ENCODE measurements at regions not wholly inside any gene's neighbourhood (a gene's known extent, or its start where the extent isn't known, plus 50 kb on each side); places are given as distances from the start of the nearest gene placed in this dataset.

GRCh38 chr13:103531278-103531677 lies 465.1 kb upstream of the SLC10A2 start:
- H3K27me3 Mint-ChIP-seq (ENCODE audit: low read depth in 3 of 3): no peaks in the 10 kb centered on the region
- H3K4me1 Mint-ChIP-seq: no peaks in the 10 kb centered on the region
- no peak overlapping the region for H3K27ac Mint-ChIP-seq
- H3K4me3 Mint-ChIP-seq: no peak overlapping the region
- H3K9me3 Mint-ChIP-seq: peaks cover 1 to 37% (median 11%) of the 10 kb centered on the region in 6 donors
- no peaks in the 10 kb centered on the region for H3K36me3 Mint-ChIP-seq
- DNase-seq: no peak

GRCh38 chr13:103528437-103528836 lies 462.2 kb upstream of the SLC10A2 start:
- Mint-ChIP-seq H3K4me3 (no peak overlapping the region), H3K36me3 (no peaks in the 10 kb centered on the region), H3K4me1 (no peaks in the 10 kb centered on the region), H3K9me3 (peaks cover 1 to 31% (median 9%) of the 10 kb centered on the region in 6 donors), H3K27me3 (ENCODE audit: low read depth in 3 of 3) (no peaks in the 10 kb centered on the region), H3K27ac (no peak overlapping the region)
- DNase-seq: no peak

- no peak for DNase-seq
- no peaks in the 10 kb centered on the region for H3K36me3 Mint-ChIP-seq
- H3K4me1 Mint-ChIP-seq: no peaks in the 10 kb centered on the region
- peaks cover 0 to 2% (median 0%) of the 10 kb centered on the region in 3 donors for H3K27me3 Mint-ChIP-seq (ENCODE audit: low read depth in 3 of 3)
- H3K4me3 Mint-ChIP-seq: no peak overlapping the region
- no peak overlapping the region for H3K27ac Mint-ChIP-seq
- peaks cover 5 to 40% (median 11%) of the 10 kb centered on the region in 6 donors for H3K9me3 Mint-ChIP-seq
Observed at GRCh38 chr13:103525530-103525929, 459.3 kb upstream of the SLC10A2 start.

GRCh38 chr13:103523858-103524257 lies 457.6 kb upstream of the SLC10A2 start:
- Mint-ChIP-seq H3K27ac (no peak overlapping the region), H3K27me3 (ENCODE audit: low read depth in 3 of 3) (peaks cover 0 to 2% (median 0%) of the 10 kb centered on the region in 3 donors), H3K36me3 (no peaks in the 10 kb centered on the region), H3K9me3 (peaks cover 5 to 35% (median 10%) of the 10 kb centered on the region in 6 donors), H3K4me3 (no peak overlapping the region), H3K4me1 (no peaks in the 10 kb centered on the region)
- no peak for DNase-seq

GRCh38 chr13:103521532-103521931 lies 455.3 kb upstream of the SLC10A2 start:
- H3K27me3 Mint-ChIP-seq (ENCODE audit: low read depth in 3 of 3): peaks cover 0 to 2% (median 0%) of the 10 kb centered on the region in 3 donors
- peaks cover 2 to 35% (median 5%) of the 10 kb centered on the region in 6 donors for H3K9me3 Mint-ChIP-seq
- H3K4me3 Mint-ChIP-seq: no peak overlapping the region
- DNase-seq: no peak
- no peaks in the 10 kb centered on the region for H3K36me3 Mint-ChIP-seq
- no peak overlapping the region for H3K27ac Mint-ChIP-seq
- no peaks in the 10 kb centered on the region for H3K4me1 Mint-ChIP-seq

- no peak for DNase-seq
- Mint-ChIP-seq H3K36me3 (no peaks in the 10 kb centered on the region), H3K9me3 (peaks cover under 1 to 28% (median 4%) of the 10 kb centered on the region in 6 donors), H3K4me1 (no peaks in the 10 kb centered on the region), H3K27me3 (ENCODE audit: low read depth in 3 of 3) (peaks cover 0 to 2% (median 0%) of the 10 kb centered on the region in 3 donors), H3K27ac (no peak overlapping the region), H3K4me3 (no peak overlapping the region)
Observed at GRCh38 chr13:103517768-103518102, 451.5 kb upstream of the SLC10A2 start.

- H3K4me3 Mint-ChIP-seq: no peak overlapping the region
- H3K27ac Mint-ChIP-seq: no peak overlapping the region
- no peaks in the 10 kb centered on the region for H3K36me3 Mint-ChIP-seq
- no peaks in the 10 kb centered on the region for H3K27me3 Mint-ChIP-seq (ENCODE audit: low read depth in 3 of 3)
- peaks cover 0 to 23% (median 3%) of the 10 kb centered on the region in 6 donors for H3K9me3 Mint-ChIP-seq
- DNase-seq: no peak
- no peaks in the 10 kb centered on the region for H3K4me1 Mint-ChIP-seq
Observed at GRCh38 chr13:103517066-103517767, 451.0 kb upstream of the SLC10A2 start.

GRCh38 chr13:103516015-103516795 lies 450.0 kb upstream of the SLC10A2 start:
- Mint-ChIP-seq H3K27ac (no peak overlapping the region), H3K9me3 (peaks cover 0 to 19% (median 4%) of the 10 kb centered on the region in 6 donors)

GRCh38 chr13:103515410-103515809 lies 449.2 kb upstream of the SLC10A2 start:
- H3K27me3 Mint-ChIP-seq (ENCODE audit: low read depth in 3 of 3): no peaks in the 10 kb centered on the region
- peaks cover 0 to 17% (median 4%) of the 10 kb centered on the region in 6 donors for H3K9me3 Mint-ChIP-seq
- no peaks in the 10 kb centered on the region for H3K4me1 Mint-ChIP-seq
- no peak for DNase-seq
- no peak overlapping the region for H3K27ac Mint-ChIP-seq
- no peak overlapping the region for H3K4me3 Mint-ChIP-seq
- no peaks in the 10 kb centered on the region for H3K36me3 Mint-ChIP-seq

More at GRCh38 chr13:103516015-103516795, 450.0 kb upstream of the SLC10A2 start:
- Mint-ChIP-seq H3K27me3 (ENCODE audit: low read depth in 3 of 3) (no peaks in the 10 kb centered on the region), H3K36me3 (no peaks in the 10 kb centered on the region), H3K4me1 (no peaks in the 10 kb centered on the region), H3K4me3 (no peak overlapping the region)
- DNase-seq: no peak

GRCh38 chr13:103514619-103515018 lies 448.4 kb upstream of the SLC10A2 start:
- no peak overlapping the region for H3K27ac Mint-ChIP-seq
- no peaks in the 10 kb centered on the region for H3K36me3 Mint-ChIP-seq
- H3K9me3 Mint-ChIP-seq: peaks cover 0 to 15% (median 6%) of the 10 kb centered on the region in 6 donors
- DNase-seq: no peak
- H3K4me3 Mint-ChIP-seq: no peak overlapping the region
- no peaks in the 10 kb centered on the region for H3K27me3 Mint-ChIP-seq (ENCODE audit: low read depth in 3 of 3)
- H3K4me1 Mint-ChIP-seq: no peaks in the 10 kb centered on the region

- peaks cover 0 to 19% (median 6%) of the 10 kb centered on the region in 6 donors for H3K9me3 Mint-ChIP-seq
- DNase-seq: no peak
- H3K4me3 Mint-ChIP-seq: no peak overlapping the region
- no peaks in the 10 kb centered on the region for H3K36me3 Mint-ChIP-seq
- no peaks in the 10 kb centered on the region for H3K4me1 Mint-ChIP-seq
- H3K27ac Mint-ChIP-seq: no peak overlapping the region
- no peaks in the 10 kb centered on the region for H3K27me3 Mint-ChIP-seq (ENCODE audit: low read depth in 3 of 3)
Observed at GRCh38 chr13:103514188-103514587, 448.0 kb upstream of the SLC10A2 start.

- no peak overlapping the region for H3K27ac Mint-ChIP-seq
- H3K4me1 Mint-ChIP-seq: no peaks in the 10 kb centered on the region
- no peak overlapping the region for H3K4me3 Mint-ChIP-seq
- no peaks in the 10 kb centered on the region for H3K36me3 Mint-ChIP-seq
- peaks cover 11 to 21% (median 15%) of the 10 kb centered on the region in 6 donors for H3K9me3 Mint-ChIP-seq
- DNase-seq: no peak
- peaks cover 0 to 2% (median 0%) of the 10 kb centered on the region in 3 donors for H3K27me3 Mint-ChIP-seq (ENCODE audit: low read depth in 3 of 3)
Observed at GRCh38 chr13:103510007-103510535, 443.9 kb upstream of the SLC10A2 start.

GRCh38 chr13:103497404-103497803 lies 431.2 kb upstream of the SLC10A2 start:
- no peaks in the 10 kb centered on the region for H3K36me3 Mint-ChIP-seq
- no peaks in the 10 kb centered on the region for H3K4me1 Mint-ChIP-seq
- peaks cover 0 to 4% (median 0%) of the 10 kb centered on the region in 3 donors for H3K27me3 Mint-ChIP-seq (ENCODE audit: low read depth in 3 of 3)
- H3K9me3 Mint-ChIP-seq: peaks cover 2 to 28% (median 14%) of the 10 kb centered on the region in 6 donors
- DNase-seq: no peak
- no peak overlapping the region for H3K4me3 Mint-ChIP-seq
- H3K27ac Mint-ChIP-seq: no peak overlapping the region

GRCh38 chr13:103487841-103488240 lies 421.6 kb upstream of the SLC10A2 start:
- H3K9me3 Mint-ChIP-seq: peaks cover 4 to 24% (median 9%) of the 10 kb centered on the region in 6 donors
- H3K27me3 Mint-ChIP-seq (ENCODE audit: low read depth in 3 of 3): peaks cover 0 to under 1% (median 0%) of the 10 kb centered on the region in 3 donors
- H3K4me3 Mint-ChIP-seq: no peak overlapping the region
- no peak for DNase-seq
- no peak overlapping the region for H3K27ac Mint-ChIP-seq
- H3K36me3 Mint-ChIP-seq: no peaks in the 10 kb centered on the region
- H3K4me1 Mint-ChIP-seq: no peaks in the 10 kb centered on the region
